ENCODE measurements at regions not wholly inside any gene's neighbourhood (a gene's known extent, or its start where the extent isn't known, plus 50 kb on each side); places are given as distances from the start of the nearest gene placed in this dataset.

DNA sequence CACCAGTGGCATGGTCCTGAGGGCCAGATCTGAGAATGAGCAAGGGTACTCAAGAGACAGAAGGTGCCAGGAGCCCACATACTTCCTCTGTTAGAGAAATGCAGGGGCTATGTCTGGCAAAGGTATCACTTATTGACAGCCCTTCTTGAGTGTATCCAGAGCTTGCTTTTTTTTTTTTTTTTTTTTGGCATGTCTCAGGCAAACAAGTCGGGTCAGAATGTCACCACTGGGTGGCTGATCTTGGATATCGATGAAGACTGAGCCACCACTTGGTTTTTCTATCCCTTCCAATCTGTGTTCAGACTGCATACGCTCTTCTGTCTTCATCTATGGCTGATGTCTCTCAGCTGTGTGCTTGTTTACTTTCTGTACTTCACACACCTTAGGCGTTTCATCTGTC lies 363.4 kb upstream of the C2CD4B start:
- TF ChIP-seq CTCF (IDR thresholded peaks at IDR 0.05 in 8 of 11, conservative IDR thresholded peaks at IDR 0.05 in 3 of 11) (no peak), POLR2A (IDR thresholded peaks at IDR 0.05) (no peak), POLR2AphosphoS5 (IDR thresholded peaks at IDR 0.05) (no peak)
